T-helper 1 cell treated with Interleukin-12 subunit alpha and Interleukin-12 subunit beta and Interleukin-4 antibody, amounts not matched to agents 30 μg/mL and 1 μg/mL, for 36 hours (primary cell): ENCODE measurements at regions not wholly inside any gene's neighbourhood (a gene's known extent, or its start where the extent isn't known, plus 50 kb on each side); places are given as distances from the start of the nearest gene placed in this dataset.

Source experiments
- H3K27ac Mint-ChIP-seq: one replicate; pipeline ENCODE4 v1.8.0; 2021; ENCODE audit warnings: mild to moderate bottlenecking, mixed read lengths
- H3K27me3 Mint-ChIP-seq: one replicate; pipeline ENCODE4 v1.8.0; 2021; ENCODE audit warnings: low read depth, mixed read lengths
- H3K36me3 Mint-ChIP-seq: one replicate; pipeline ENCODE4 v1.8.0; 2021; ENCODE audit warnings: low read depth, mixed read lengths
- H3K4me1 Mint-ChIP-seq: one replicate; pipeline ENCODE4 v1.8.0; 2021; ENCODE audit warnings: low read depth, mixed read lengths
- H3K4me3 Mint-ChIP-seq: one replicate; pipeline ENCODE4 v1.8.0; 2021; ENCODE audit warnings: mild to moderate bottlenecking, moderate library complexity, mixed read lengths
- H3K9me3 Mint-ChIP-seq: one replicate; pipeline ENCODE4 v1.8.0; 2021; ENCODE audit warnings: mixed read lengths

- no peaks in the 10 kb centered on the region for H3K27me3 Mint-ChIP-seq
These were observed 175.3 kb downstream of the C11orf87 start for GRCh38 chr11:109597336-109597735.

GRCh38 chr11:109604481-109605400 lies 182.8 kb downstream of the C11orf87 start:
- Mint-ChIP-seq H3K4me3 (no peak overlapping the region), H3K27me3 (no peaks in the 10 kb centered on the region), H3K9me3 (no peaks in the 10 kb centered on the region)

More at GRCh38 chr11:109597336-109597735, 175.3 kb downstream of the C11orf87 start:
- Mint-ChIP-seq H3K4me1 (no peaks in the 10 kb centered on the region), H3K4me3 (no peak overlapping the region), H3K9me3 (no peaks in the 10 kb centered on the region), H3K36me3 (no peaks in the 10 kb centered on the region), H3K27ac (no peak overlapping the region)

GRCh38 chr11:109606256-109606655 lies 184.3 kb downstream of the C11orf87 start:
- no peaks in the 10 kb centered on the region for H3K4me1 Mint-ChIP-seq
- H3K27ac Mint-ChIP-seq = no peak overlapping the region
- no peak overlapping the region for H3K4me3 Mint-ChIP-seq
- no peaks in the 10 kb centered on the region for H3K27me3 Mint-ChIP-seq
- no peaks in the 10 kb centered on the region for H3K36me3 Mint-ChIP-seq
- H3K9me3 Mint-ChIP-seq = no peaks in the 10 kb centered on the region

More at GRCh38 chr11:109604481-109605400, 182.8 kb downstream of the C11orf87 start:
- Mint-ChIP-seq H3K4me1 (no peaks in the 10 kb centered on the region), H3K36me3 (no peaks in the 10 kb centered on the region), H3K27ac (no peak overlapping the region)

- Mint-ChIP-seq H3K9me3 (peaks cover 3% of the 10 kb centered on the region), H3K27me3 (no peaks in the 10 kb centered on the region), H3K4me3 (no peak overlapping the region)
These were observed 187.6 kb downstream of the C11orf87 start for GRCh38 chr11:109609454-109610185.

GRCh38 chr11:109612496-109612895 lies 190.5 kb downstream of the C11orf87 start:
- H3K4me1 Mint-ChIP-seq = no peaks in the 10 kb centered on the region
- H3K27ac Mint-ChIP-seq = no peak overlapping the region
- H3K36me3 Mint-ChIP-seq = no peaks in the 10 kb centered on the region
- no peaks in the 10 kb centered on the region for H3K27me3 Mint-ChIP-seq
- H3K9me3 Mint-ChIP-seq = peaks cover 3% of the 10 kb centered on the region
- no peak overlapping the region for H3K4me3 Mint-ChIP-seq

More at GRCh38 chr11:109609454-109610185, 187.6 kb downstream of the C11orf87 start:
- Mint-ChIP-seq H3K36me3 (no peaks in the 10 kb centered on the region), H3K27ac (no peak overlapping the region), H3K4me1 (no peaks in the 10 kb centered on the region)

GRCh38 chr11:109619498-109619897 lies 197.5 kb downstream of the C11orf87 start:
- no peak overlapping the region for H3K4me3 Mint-ChIP-seq
- H3K36me3 Mint-ChIP-seq = no peaks in the 10 kb centered on the region
- H3K4me1 Mint-ChIP-seq = no peaks in the 10 kb centered on the region
- H3K27ac Mint-ChIP-seq = no peak overlapping the region
- H3K27me3 Mint-ChIP-seq = no peaks in the 10 kb centered on the region
- H3K9me3 Mint-ChIP-seq = no peaks in the 10 kb centered on the region

- Mint-ChIP-seq H3K36me3 (no peaks in the 10 kb centered on the region), H3K4me1 (no peaks in the 10 kb centered on the region), H3K4me3 (no peak overlapping the region), H3K27ac (no peak overlapping the region), H3K9me3 (peaks cover 10% of the 10 kb centered on the region), H3K27me3 (no peaks in the 10 kb centered on the region)
These were observed 207.7 kb downstream of the C11orf87 start for GRCh38 chr11:109629734-109630133.

- no peaks in the 10 kb centered on the region for H3K36me3 Mint-ChIP-seq
- peaks cover 13% of the 10 kb centered on the region for H3K9me3 Mint-ChIP-seq
- no peaks in the 10 kb centered on the region for H3K4me1 Mint-ChIP-seq
- H3K27me3 Mint-ChIP-seq = no peaks in the 10 kb centered on the region
- no peak overlapping the region for H3K4me3 Mint-ChIP-seq
- H3K27ac Mint-ChIP-seq = no peak overlapping the region
These were observed 219.6 kb downstream of the C11orf87 start for GRCh38 chr11:109641549-109641948.

GRCh38 chr11:109644152-109644551 lies 222.2 kb downstream of the C11orf87 start:
- Mint-ChIP-seq H3K4me1 (no peaks in the 10 kb centered on the region), H3K27ac (no peak overlapping the region), H3K9me3 (peaks cover 2% of the 10 kb centered on the region), H3K4me3 (no peak overlapping the region), H3K27me3 (no peaks in the 10 kb centered on the region), H3K36me3 (no peaks in the 10 kb centered on the region)

GRCh38 chr11:109648804-109649203 lies 226.8 kb downstream of the C11orf87 start:
- no peaks in the 10 kb centered on the region for H3K4me1 Mint-ChIP-seq
- H3K36me3 Mint-ChIP-seq = no peaks in the 10 kb centered on the region
- H3K9me3 Mint-ChIP-seq = no peaks in the 10 kb centered on the region
- no peaks in the 10 kb centered on the region for H3K27me3 Mint-ChIP-seq
- H3K27ac Mint-ChIP-seq = no peak overlapping the region
- H3K4me3 Mint-ChIP-seq = no peak overlapping the region

GRCh38 chr11:109654091-109654490 lies 232.1 kb downstream of the C11orf87 start:
- no peaks in the 10 kb centered on the region for H3K4me1 Mint-ChIP-seq
- H3K27me3 Mint-ChIP-seq = no peaks in the 10 kb centered on the region
- H3K27ac Mint-ChIP-seq = no peak overlapping the region
- no peaks in the 10 kb centered on the region for H3K36me3 Mint-ChIP-seq
- H3K9me3 Mint-ChIP-seq = no peaks in the 10 kb centered on the region
- H3K4me3 Mint-ChIP-seq = no peak overlapping the region

GRCh38 chr11:109658190-109658589 lies 236.2 kb downstream of the C11orf87 start:
- Mint-ChIP-seq H3K27me3 (no peaks in the 10 kb centered on the region), H3K4me3 (no peak overlapping the region), H3K36me3 (no peaks in the 10 kb centered on the region), H3K9me3 (no peaks in the 10 kb centered on the region), H3K27ac (no peak overlapping the region), H3K4me1 (no peaks in the 10 kb centered on the region)

- Mint-ChIP-seq H3K9me3 (peaks cover 7% of the 10 kb centered on the region), H3K4me3 (no peak overlapping the region), H3K36me3 (no peaks in the 10 kb centered on the region), H3K4me1 (no peaks in the 10 kb centered on the region), H3K27me3 (no peaks in the 10 kb centered on the region), H3K27ac (no peak overlapping the region)
These were observed 245.7 kb downstream of the C11orf87 start for GRCh38 chr11:109667719-109668118.

GRCh38 chr11:109668973-109669634 lies 247.1 kb downstream of the C11orf87 start:
- Mint-ChIP-seq H3K4me1 (no peaks in the 10 kb centered on the region), H3K27ac (no peak overlapping the region), H3K9me3 (peaks cover 7% of the 10 kb centered on the region), H3K36me3 (no peaks in the 10 kb centered on the region), H3K27me3 (no peaks in the 10 kb centered on the region), H3K4me3 (no peak overlapping the region)
